Breast epithelium (tissue), 3 donors: ENCODE measurements at regions not wholly inside any gene's neighbourhood (a gene's known extent, or its start where the extent isn't known, plus 50 kb on each side); places are given as distances from the start of the nearest gene placed in this dataset.

Experiments
- POLR2A ChIP-seq: fragments of 450-650 bp; IDR thresholded peaks from one replicate; pipeline ENCODE4 v1.6.1; 2016; ENCODE audit warnings: antibody characterized with exemption, mild to moderate bottlenecking, moderate library complexity
- POLR2AphosphoS5 ChIP-seq, 3 donors: sonication (generic); formaldehyde crosslinking; IDR thresholded peaks; one replicate each; pipeline ENCODE4 v1.6.1; 2017; ENCODE audit warnings: antibody characterized with exemption in 3 of 3
- TF ChIP-seq, protein P1 (sequence below), 3 donors: fragments of 450-650 bp; IDR thresholded peaks; one replicate each; pipeline ENCODE4 v1.5.1; 2016 to 2017; ENCODE audit warnings: antibody characterized with exemption in 3 of 3, mild to moderate bottlenecking in 3 of 3, moderate library complexity in 3 of 3

DNA sequence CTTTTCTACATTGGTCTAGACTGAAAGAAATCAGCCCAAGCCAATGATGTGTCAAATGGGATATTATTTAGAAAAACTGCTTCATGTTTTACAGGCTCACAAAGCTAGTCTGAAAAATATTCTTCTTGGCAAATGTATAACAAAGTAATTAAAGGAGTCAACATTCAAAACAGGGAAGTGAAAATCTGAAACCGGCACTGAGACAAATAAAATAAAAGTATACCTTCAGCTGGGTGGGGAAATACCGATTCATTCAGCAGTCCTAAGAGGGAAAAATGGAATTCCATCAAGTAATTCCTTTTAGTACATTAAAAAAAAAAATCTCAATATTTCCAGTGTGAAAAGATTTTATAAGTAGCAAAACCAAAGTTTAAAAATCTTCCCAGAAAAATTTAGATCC, 259.6 kb upstream of the SLC24A2 start:
- TF ChIP-seq, protein P1, sequence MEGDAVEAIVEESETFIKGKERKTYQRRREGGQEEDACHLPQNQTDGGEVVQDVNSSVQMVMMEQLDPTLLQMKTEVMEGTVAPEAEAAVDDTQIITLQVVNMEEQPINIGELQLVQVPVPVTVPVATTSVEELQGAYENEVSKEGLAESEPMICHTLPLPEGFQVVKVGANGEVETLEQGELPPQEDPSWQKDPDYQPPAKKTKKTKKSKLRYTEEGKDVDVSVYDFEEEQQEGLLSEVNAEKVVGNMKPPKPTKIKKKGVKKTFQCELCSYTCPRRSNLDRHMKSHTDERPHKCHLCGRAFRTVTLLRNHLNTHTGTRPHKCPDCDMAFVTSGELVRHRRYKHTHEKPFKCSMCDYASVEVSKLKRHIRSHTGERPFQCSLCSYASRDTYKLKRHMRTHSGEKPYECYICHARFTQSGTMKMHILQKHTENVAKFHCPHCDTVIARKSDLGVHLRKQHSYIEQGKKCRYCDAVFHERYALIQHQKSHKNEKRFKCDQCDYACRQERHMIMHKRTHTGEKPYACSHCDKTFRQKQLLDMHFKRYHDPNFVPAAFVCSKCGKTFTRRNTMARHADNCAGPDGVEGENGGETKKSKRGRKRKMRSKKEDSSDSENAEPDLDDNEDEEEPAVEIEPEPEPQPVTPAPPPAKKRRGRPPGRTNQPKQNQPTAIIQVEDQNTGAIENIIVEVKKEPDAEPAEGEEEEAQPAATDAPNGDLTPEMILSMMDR (IDR thresholded peaks at IDR 0.05): no peak
- no peak for TF ChIP-seq POLR2AphosphoS5 (IDR thresholded peaks at IDR 0.05)
- TF ChIP-seq POLR2A: no peak
